NCI-H82 (cell line): ENCODE measurements at regions not wholly inside any gene's neighbourhood (a gene's known extent, or its start where the extent isn't known, plus 50 kb on each side); places are given as distances from the start of the nearest gene placed in this dataset.
A peak's percentile ranks its signal among the peaks of the same experiment; 100 is the strongest.

Experiments used
- DNase-seq: peaks from one replicate; lab custom pipeline; 2025; lab: John Stamatoyannopoulos, UW

- no peak for DNase-seq
These were observed 437.0 kb downstream of the ZNF608 start for GRCh38 chr5:124309241-124309980.

GRCh38 chr5:124303366-124303765 lies 443.1 kb downstream of the ZNF608 start:
- no peak for DNase-seq

- no peak for DNase-seq
These were observed 443.9 kb downstream of the ZNF608 start for GRCh38 chr5:124302533-124302932.

GRCh38 chr5:124301850-124302249 lies 444.6 kb downstream of the ZNF608 start:
- DNase-seq, result peak; percentile 45

- no peak for DNase-seq
These were observed 445.4 kb downstream of the ZNF608 start for GRCh38 chr5:124300815-124301621.

GRCh38 chr5:124297826-124298225 lies 448.6 kb downstream of the ZNF608 start:
- no peak for DNase-seq

GRCh38 chr5:124292322-124292855 lies 454.1 kb downstream of the ZNF608 start:
- DNase-seq, result no peak

GRCh38 chr5:124289641-124290311 lies 456.7 kb downstream of the ZNF608 start:
- peak; percentile 8 for DNase-seq

- no peak for DNase-seq
These were observed 457.3 kb downstream of the ZNF608 start for GRCh38 chr5:124289130-124289529.

GRCh38 chr5:124287813-124288212 lies 458.6 kb downstream of the ZNF608 start:
- no peak for DNase-seq

GRCh38 chr5:124285733-124286132 lies 460.7 kb downstream of the ZNF608 start:
- no peak for DNase-seq

GRCh38 chr5:124285071-124285470 lies 461.4 kb downstream of the ZNF608 start:
- no peak for DNase-seq

- no peak for DNase-seq
These were observed 463.4 kb downstream of the ZNF608 start for GRCh38 chr5:124283031-124283430.

GRCh38 chr5:124280079-124280478 lies 466.4 kb downstream of the ZNF608 start:
- no peak for DNase-seq

GRCh38 chr5:124279146-124279876 lies 467.1 kb downstream of the ZNF608 start:
- no peak for DNase-seq

- DNase-seq, result no peak
These were observed 467.8 kb downstream of the ZNF608 start for GRCh38 chr5:124278636-124279035.

GRCh38 chr5:124277767-124278545 lies 468.5 kb downstream of the ZNF608 start:
- peak; percentile 72 for DNase-seq

- peak; percentile 30 for DNase-seq
These were observed 470.3 kb downstream of the ZNF608 start for GRCh38 chr5:124276166-124276565.

- DNase-seq, result no peak
These were observed 471.5 kb downstream of the ZNF608 start for GRCh38 chr5:124274949-124275348.

- no peak for DNase-seq
These were observed 481.9 kb downstream of the ZNF608 start for GRCh38 chr5:124264499-124264898.
